NCI-H2029 (cell line): ENCODE measurements at regions not wholly inside any gene's neighbourhood (a gene's known extent, or its start where the extent isn't known, plus 50 kb on each side); places are given as distances from the start of the nearest gene placed in this dataset.

Experiments
- DNase-seq: peaks from one replicate; lab custom pipeline; 2025; lab: John Stamatoyannopoulos, UW

- no peak for DNase-seq
These were observed 124.8 kb upstream of the UBE3A start for GRCh38 chr15:25563596-25563995.

DNA sequence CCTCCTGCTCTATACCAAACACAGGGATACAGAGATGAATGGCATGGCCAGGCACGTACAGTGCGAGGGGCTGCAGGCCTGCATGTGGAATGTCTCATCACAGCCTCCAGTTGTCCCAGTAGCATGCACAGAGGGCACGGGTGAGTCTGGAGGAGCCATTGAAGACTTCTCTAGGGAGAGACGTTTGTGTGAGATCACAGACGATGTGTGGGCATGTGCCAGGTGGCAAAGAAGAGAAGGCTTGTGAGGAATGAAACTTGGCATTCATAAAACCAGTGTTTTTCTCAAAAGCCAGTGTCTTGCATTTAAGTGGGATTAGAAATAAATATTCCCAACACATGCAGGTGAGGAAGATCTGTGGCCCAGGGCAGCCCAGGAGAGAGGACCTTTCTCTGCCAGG, 119.1 kb upstream of the UBE3A start:
- DNase-seq: no peak

- no peak for DNase-seq
These were observed 117.3 kb upstream of the UBE3A start for GRCh38 chr15:25556136-25556535.

DNA sequence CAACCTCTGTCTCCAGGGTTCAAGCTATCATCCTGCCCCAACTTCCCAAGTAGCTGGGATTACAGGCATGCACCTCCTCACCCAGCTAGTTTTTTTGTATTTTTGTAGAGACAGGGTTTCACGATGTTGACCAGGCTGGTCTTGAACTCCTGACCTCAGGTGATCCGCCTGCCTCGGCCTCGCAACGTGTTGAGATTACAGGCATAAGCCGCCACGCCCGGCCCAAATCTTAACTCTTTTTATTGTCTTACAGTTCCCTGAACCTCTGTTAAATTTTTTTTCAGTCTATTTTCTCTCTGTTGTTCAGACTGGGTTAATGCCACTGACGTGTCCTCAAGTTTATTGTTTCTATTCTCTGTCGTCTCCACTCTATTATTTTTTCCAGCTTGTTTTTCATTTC, 115.8 kb upstream of the UBE3A start:
- no peak for DNase-seq

DNA sequence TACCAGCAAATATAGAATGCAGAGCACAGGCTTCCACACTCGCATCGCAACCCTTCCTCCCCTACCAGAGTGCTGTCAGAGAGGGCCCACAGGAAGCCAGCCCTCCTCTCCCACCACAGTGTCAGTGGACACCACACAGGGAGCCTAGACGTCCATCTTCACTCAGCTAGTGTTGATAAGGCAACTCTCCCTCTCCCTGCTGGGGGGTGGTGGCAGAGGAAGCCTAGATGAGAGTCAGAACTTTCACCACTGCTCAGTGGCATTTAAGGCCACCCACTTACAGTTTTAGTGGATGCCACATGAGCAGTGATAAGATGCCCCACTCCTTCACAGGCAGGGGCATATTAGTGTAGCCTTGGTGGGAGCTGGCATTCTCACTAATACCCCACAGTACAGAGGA, 109.8 kb upstream of the UBE3A start:
- DNase-seq: no peak

DNA sequence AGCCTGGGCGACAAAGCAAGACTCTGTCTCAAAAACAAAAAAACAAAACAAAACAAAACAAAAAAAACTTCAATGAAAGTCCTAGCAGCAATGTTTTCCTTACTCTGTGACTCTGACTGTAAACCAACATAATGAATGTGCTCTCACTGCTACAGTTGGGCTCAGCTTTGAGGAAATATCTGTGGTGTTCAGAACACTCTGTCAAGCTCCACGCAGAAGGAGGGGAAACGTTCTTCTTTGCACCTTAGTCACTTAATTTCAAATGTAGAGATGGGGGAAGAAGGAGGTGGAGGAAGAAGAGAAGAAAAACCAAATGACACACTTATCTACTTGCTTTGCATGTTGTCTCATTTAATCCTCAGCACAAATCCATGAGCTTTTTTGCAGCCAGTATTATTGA, 107.1 kb upstream of the UBE3A start:
- no peak for DNase-seq

DNA sequence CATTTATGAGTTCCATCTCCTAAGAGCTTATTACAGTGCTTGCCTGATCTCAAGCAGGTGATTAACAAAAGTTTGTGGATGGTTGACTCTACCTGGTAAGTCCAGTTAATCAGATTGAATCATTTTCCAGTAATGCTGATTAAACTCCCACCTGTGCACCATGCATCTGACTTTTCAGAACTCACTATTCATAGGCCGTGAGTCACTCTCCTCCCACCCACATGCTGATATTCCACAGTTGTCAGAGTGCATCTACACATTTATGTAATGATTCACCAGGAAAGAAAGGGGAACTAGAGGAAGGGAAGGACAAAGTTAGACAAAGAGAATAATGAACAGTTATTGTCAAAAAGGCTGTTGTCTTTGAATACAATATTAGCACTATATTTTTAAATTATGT, 106.2 kb upstream of the UBE3A start:
- no peak for DNase-seq

- DNase-seq: no peak
These were observed 105.3 kb upstream of the UBE3A start for GRCh38 chr15:25544076-25544475.

GRCh38 chr15:25543196-25543595, 104.4 kb upstream of the UBE3A start:
- DNase-seq: peak; percentile 8

DNA sequence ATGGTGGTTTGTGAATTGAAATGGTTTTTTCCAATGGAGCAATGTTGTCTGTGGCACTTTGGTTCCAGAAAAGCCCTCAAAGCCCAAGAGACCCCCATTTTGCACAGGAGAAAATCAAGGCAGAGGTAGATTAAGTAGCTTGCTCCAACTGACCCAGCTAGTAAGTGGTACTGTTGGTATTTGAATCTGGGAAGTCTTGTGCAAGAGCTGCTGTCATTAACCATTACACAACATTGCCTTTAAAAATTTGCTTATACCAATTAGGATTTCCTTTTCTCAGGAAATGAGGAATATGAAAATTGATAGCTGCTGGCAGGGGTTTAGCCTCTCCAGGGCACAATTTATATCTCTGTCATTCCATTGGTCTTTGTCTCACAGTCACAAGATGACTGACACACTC, 102.4 kb upstream of the UBE3A start:
- no peak for DNase-seq

GRCh38 chr15:25536801-25537611, 98.2 kb upstream of the UBE3A start:
- no peak for DNase-seq

DNA sequence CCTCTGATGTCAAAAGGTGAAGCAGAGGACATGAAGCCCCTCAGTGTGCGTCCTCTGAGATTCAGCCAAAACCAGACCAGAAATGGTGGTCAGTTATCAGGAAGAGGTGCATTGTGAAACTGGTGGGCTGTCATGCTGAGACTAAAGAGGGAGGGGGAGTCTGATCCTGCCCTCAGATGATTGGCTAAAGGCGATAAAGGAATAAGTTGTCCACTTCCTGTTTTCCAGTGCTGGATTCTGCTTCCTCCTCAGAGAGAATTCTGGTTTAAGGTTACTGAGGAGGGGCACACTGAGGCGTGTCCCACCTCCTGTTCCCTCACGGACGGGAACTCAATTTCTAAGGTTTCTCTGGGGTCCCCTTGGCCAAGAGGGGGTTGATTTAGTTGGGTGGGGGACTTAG, 97.0 kb upstream of the UBE3A start:
- no peak for DNase-seq

GRCh38 chr15:25534293-25534692, 95.5 kb upstream of the UBE3A start:
- no peak for DNase-seq

DNA sequence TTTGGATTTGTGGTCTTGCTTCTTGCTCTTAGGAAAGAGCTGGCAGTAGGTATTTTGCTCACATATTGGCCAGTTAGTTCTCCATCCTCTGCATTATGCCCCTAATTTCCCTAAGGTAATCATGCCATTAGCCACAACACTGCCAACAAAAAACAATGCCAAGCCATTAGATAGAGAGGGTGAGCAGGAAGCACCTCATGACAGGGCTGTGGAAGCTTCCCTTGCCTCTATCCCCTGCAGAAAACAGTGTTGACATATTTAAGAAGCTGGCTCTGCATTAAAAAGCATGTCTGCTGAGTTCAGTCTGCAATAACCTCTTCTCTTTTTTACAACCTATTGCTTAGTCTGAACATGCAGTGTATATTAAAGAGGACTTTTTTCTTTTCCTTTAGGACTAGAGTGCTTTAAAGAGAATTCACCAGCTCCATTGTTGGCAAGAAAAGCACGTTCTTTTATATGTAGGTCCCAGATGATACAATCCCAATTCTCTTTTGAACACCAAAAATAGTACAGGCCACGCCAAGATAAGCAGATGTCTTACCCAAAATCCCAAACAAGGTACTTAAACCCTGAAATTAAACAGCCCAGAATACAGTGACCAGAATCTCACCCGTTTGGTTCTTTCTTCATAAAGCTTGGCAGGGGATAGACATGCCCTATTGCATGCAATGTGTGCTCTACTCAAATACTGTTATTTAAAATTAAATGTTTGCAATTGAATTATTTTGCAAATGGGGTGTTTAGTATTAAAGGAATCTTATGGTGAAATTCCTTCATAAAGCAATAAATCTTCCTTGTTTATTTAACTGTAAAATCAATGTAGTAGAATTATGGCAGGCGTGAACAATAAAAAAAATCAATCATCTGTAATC, 93.7 kb upstream of the UBE3A start:
- DNase-seq: no peak

DNA sequence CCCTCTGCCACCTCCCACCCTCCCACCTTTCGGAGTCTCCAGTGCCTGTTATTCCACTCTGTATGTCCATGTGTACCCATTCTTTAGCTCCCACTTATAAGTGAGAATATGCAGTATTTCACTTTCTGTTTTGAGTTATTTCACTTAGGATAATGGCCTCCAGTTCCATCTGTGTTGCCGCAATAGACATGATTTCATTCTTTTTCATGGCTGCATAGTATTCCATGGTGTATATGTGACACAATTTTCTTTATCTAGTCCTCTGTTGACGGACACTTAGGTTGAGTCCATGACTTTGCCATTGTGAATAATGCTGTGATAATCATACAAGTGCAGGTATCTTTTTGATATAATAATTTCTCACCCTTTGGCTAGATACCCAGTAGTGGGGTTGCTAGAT, 91.0 kb upstream of the UBE3A start:
- no peak for DNase-seq

DNA sequence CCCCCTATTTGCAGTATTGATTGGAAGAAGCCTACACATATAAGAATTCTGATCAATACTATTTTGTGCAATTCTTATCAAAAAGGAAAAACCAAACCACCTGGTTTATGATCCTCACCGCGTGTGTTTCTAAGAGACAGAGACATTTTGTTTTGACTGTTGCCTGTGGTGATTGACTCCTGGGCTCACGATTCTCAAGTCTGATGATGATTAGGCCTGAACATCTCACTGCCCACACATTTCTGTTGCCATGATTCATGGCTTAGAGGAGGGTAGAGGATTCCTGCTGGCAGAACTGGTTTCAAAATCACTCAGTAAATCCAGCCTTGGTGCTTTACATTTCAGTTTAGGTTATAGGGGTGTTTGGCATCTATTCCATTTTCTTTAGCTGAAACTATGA, 88.3 kb upstream of the UBE3A start:
- DNase-seq: no peak

- no peak for DNase-seq
These were observed 86.9 kb upstream of the UBE3A start for GRCh38 chr15:25525741-25526140.

DNA sequence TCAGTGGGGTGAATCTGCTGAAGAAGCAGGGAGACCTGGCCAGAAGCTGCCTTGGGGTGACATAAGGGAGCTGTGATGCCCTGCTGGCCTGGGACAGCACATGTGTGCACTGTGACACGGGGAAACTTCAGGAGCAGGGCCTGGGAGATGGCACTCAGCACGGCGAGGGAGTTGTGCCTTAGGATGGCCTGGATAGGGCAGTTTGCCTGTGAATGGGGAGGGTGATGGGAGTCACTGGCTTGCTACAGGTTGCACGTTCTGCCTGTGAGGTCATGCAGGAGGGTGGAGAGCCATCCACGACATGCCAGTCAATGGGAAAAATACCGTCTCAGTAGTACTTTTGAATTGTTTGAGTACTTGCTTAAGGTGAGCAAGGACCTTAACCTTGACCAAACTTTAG, 76.8 kb upstream of the UBE3A start:
- DNase-seq: no peak

DNA sequence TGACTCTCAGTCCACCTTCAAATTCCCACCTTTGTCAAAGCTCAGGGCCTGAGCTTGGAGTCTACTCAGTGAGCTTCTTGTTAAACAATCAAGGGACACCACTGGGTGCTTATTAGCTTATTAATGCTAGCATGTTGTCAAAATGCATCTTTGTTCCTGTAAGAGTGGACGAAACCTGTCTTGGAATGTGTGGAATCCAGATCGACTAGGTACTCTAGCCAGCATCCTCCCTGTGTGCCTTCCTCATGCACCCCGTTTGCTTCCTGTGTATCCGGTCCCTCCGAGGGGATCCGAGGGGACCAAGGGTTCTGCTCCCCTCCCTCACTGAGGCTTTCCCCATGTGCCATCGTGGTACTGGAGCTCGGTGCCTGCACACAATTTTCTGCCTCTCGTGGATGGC, 75.7 kb upstream of the UBE3A start:
- no peak for DNase-seq

- no peak for DNase-seq
These were observed 74.1 kb upstream of the UBE3A start for GRCh38 chr15:25512957-25513356.

DNA sequence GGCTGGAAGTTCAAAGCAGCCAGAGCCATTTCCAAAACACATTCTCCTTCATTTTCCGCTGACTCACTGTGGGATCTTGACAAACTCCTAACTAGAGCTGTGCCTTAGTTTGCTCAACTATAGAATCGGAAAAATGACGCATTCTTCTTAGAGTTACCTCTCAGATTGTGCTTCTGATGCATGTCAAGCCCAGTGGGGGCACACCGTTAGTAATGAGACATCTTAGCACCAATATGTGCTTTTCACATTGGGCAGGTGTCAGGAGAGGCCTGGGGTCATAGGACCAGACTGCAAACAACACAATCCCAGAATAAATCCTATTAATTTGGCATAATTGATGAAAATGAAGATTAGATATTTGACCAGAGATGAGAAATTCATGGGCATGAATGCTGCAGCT, 71.3 kb upstream of the UBE3A start:
- no peak for DNase-seq

GRCh38 chr15:25509703-25510102, 70.9 kb upstream of the UBE3A start:
- DNase-seq: no peak

GRCh38 chr15:25508369-25509002, 69.7 kb upstream of the UBE3A start:
- no peak for DNase-seq
